GM12878 (cell line): ENCODE measurements at regions not wholly inside any gene's neighbourhood (a gene's known extent, or its start where the extent isn't known, plus 50 kb on each side); places are given as distances from the start of the nearest gene placed in this dataset.

Experiments used
- ATF7 ChIP-seq: fragments of 450-650 bp; IDR thresholded peaks from 2 replicates; pipeline ENCODE4 v1.6.1; 2016; ENCODE audit warnings: low read depth, mild to moderate bottlenecking
- FOS ChIP-seq: IDR thresholded peaks from 3 replicates; pipeline ENCODE4 v1.6.1; 2011; ENCODE audit warnings: borderline replicate concordance; ENCODE audit not compliant: insufficient read length; ENCODE audit errors: extremely low read depth
- NRF1 ChIP-seq: conservative IDR thresholded peaks from 2 replicates; pipeline ENCODE4 v1.6.1; 2011; ENCODE audit warnings: mild to moderate bottlenecking, low read depth, low read length, improper control_type of control experiment
- POLR2A ChIP-seq: IDR thresholded peaks from 2 replicates; pipeline ENCODE4 v1.6.1; 2011; ENCODE audit warnings: low read depth, mild to moderate bottlenecking, low read length
- POLR2AphosphoS5 ChIP-seq: IDR thresholded peaks from 2 replicates; pipeline ENCODE4 v1.6.1; 2011; ENCODE audit warnings: mild to moderate bottlenecking, low read length, inconsistent platforms
- SMC3 ChIP-seq: IDR thresholded peaks from 2 replicates; pipeline ENCODE4 v1.6.1; 2011; ENCODE audit warnings: low read length, improper control_type of control experiment, borderline replicate concordance
- TF ChIP-seq, protein P1 (sequence below), 3 experiments: IDR thresholded peaks in 2 of 3; conservative IDR thresholded peaks in 1 of 3; 2 replicates each; pipeline ENCODE4 v1.5.1; 2011; ENCODE audit warnings: low read depth in 3 of 3, low read length in 3 of 3, mild to moderate bottlenecking in 3 of 3, control low read depth in 2 of 3, moderate library complexity in 2 of 3, inconsistent platforms in 1 of 3, mixed read lengths in 1 of 3; ENCODE audit not compliant: control insufficient read depth in 2 of 3, insufficient read depth in 1 of 3; ENCODE audit errors: extremely low read depth in 1 of 3
- TF ChIP-seq, protein P2 (sequence below): IDR thresholded peaks from 2 replicates; pipeline ENCODE4 v1.6.1; 2012; ENCODE audit warnings: low read depth, low read length, improper control_type of control experiment

DNA sequence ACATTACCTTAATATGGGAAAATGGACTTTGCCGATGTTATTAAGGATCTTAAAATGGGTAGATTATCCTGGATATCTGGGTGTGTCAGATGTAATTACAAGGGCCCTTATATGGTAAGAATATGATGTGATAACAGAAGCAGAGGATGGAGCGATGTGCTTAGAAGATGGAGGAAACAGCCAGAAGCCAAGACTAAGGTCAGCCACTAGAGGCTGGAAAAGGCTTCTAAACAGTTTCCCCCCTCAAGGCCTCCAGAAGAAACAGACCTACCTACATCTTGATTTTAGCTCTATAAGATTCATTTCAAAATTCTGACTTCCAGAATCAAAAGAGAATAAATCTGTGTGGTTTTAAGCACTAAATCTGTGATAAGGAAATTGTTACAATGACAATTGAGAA, 131.9 kb downstream of the CAAP1 start:
- TF ChIP-seq ATF7 (no peak), FOS (no peak), NRF1 (no peak), POLR2A (no peak), POLR2AphosphoS5 (no peak), SMC3 (no peak)
- TF ChIP-seq, protein P1, sequence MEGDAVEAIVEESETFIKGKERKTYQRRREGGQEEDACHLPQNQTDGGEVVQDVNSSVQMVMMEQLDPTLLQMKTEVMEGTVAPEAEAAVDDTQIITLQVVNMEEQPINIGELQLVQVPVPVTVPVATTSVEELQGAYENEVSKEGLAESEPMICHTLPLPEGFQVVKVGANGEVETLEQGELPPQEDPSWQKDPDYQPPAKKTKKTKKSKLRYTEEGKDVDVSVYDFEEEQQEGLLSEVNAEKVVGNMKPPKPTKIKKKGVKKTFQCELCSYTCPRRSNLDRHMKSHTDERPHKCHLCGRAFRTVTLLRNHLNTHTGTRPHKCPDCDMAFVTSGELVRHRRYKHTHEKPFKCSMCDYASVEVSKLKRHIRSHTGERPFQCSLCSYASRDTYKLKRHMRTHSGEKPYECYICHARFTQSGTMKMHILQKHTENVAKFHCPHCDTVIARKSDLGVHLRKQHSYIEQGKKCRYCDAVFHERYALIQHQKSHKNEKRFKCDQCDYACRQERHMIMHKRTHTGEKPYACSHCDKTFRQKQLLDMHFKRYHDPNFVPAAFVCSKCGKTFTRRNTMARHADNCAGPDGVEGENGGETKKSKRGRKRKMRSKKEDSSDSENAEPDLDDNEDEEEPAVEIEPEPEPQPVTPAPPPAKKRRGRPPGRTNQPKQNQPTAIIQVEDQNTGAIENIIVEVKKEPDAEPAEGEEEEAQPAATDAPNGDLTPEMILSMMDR (IDR thresholded peaks at IDR 0.05 in 2 of 3, conservative IDR thresholded peaks at IDR 0.05 in 1 of 3; ENCODE audit: control insufficient read depth in 2 of 3, extremely low read depth in 1 of 3, insufficient read depth in 1 of 3, low read depth in 3 of 3, low read length in 3 of 3): no peak
- TF ChIP-seq, protein P2, sequence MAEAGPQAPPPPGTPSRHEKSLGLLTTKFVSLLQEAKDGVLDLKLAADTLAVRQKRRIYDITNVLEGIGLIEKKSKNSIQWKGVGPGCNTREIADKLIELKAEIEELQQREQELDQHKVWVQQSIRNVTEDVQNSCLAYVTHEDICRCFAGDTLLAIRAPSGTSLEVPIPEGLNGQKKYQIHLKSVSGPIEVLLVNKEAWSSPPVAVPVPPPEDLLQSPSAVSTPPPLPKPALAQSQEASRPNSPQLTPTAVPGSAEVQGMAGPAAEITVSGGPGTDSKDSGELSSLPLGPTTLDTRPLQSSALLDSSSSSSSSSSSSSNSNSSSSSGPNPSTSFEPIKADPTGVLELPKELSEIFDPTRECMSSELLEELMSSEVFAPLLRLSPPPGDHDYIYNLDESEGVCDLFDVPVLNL: no peak
